Stomach (tissue), 8 donors: ENCODE measurements at regions not wholly inside any gene's neighbourhood (a gene's known extent, or its start where the extent isn't known, plus 50 kb on each side); places are given as distances from the start of the nearest gene placed in this dataset.
"Not testable (repeated sequence)": the region's sequence is repeated elsewhere in the genome, so short reads cannot be mapped to it uniquely, and the experiment has no call there.

Experiments
- DNase-seq, 2 donors: peaks; one replicate each; pipeline versions ENCODE4 v3.0.0 to v3.0.0-alpha.2; 2013 to 2019
- H3K27ac ChIP-seq, 5 donors: fragments of 200-600 bp in 4 of 5; sonication (generic) in 4 of 5; one replicate each; pipeline ENCODE4 v1.5.1; 2013 to 2019; ENCODE audit warnings: mild to moderate bottlenecking in 1 of 5, moderate library complexity in 1 of 5
- H3K27me3 ChIP-seq, 3 donors: fragments of 200-600 bp; sonication (generic); one replicate each; pipeline ENCODE4 v1.5.1; 2017 to 2019; ENCODE audit warnings: mixed run types in 1 of 3
- H3K36me3 ChIP-seq, 4 donors: fragments of 200-600 bp; sonication (generic); 1 replicate in 3 of 4; 2 replicates in 1 of 4; pipeline ENCODE4 v1.5.1; 2016 to 2019
- H3K4me1 ChIP-seq, 4 donors: fragments of 200-600 bp; sonication (generic); one replicate each; pipeline ENCODE4 v1.5.1; 2016 to 2019
- H3K4me3 ChIP-seq, 4 donors: fragments of 200-600 bp; sonication (generic) in 3 of 4; one replicate each; pipeline ENCODE4 v1.5.1; 2016 to 2019; ENCODE audit warnings: mild to moderate bottlenecking in 1 of 4
- H3K9me3 ChIP-seq, 4 donors: fragments of 200-600 bp; sonication (generic); one replicate each; pipeline ENCODE4 v1.5.1; 2016 to 2019
- CTCF ChIP-seq, 7 experiments: fragments of 450-650 bp in 4 of 7; fragments of 200-600 bp in 3 of 7; sonication (generic) in 3 of 7; IDR thresholded peaks; one replicate each; pipeline ENCODE4 v1.5.1; 2016 to 2019; ENCODE audit warnings: antibody characterized with exemption in 7 of 7, control low read depth in 2 of 7, mild to moderate bottlenecking in 1 of 7
- EP300 ChIP-seq: sonication (generic); formaldehyde crosslinking; IDR thresholded peaks from one replicate; pipeline ENCODE4 v1.6.1; 2017; ENCODE audit warnings: antibody characterized with exemption
- POLR2A ChIP-seq, 4 donors: fragments of 450-650 bp; IDR thresholded peaks; one replicate each; pipeline ENCODE4 v1.6.1; 2016; ENCODE audit warnings: antibody characterized with exemption in 4 of 4, control low read depth in 2 of 4, mild to moderate bottlenecking in 1 of 4, moderate library complexity in 1 of 4
- POLR2AphosphoS5 ChIP-seq, 3 donors: sonication (generic); formaldehyde crosslinking; IDR thresholded peaks; one replicate each; pipeline ENCODE4 v1.6.1; 2016; ENCODE audit warnings: antibody characterized with exemption in 3 of 3
- WGBS, 5 donors: extraction: QIAGEN DNeasy Blood & Tissue Kit in 3 of 5; methylation state at CpG; one replicate each; pipeline versions ENCODE4 v1.1.5 to v1.1.7; 2013 to 2018; 5-methylcytosine and 5-hydroxymethylcytosine counted together
- intact Hi-C: fragments of 100-400 bp; cut with DNase I; formaldehyde crosslinking; loops from one replicate; pipeline ENCODE4 v1.15.1; 2023; ENCODE audit warnings: low total_unique reads
- donor health status: healthy with polysubstance abuse.
- donor health status: Bipolar disorder and iron deficiency.
- donor health status: healthy.

- Histone ChIP-seq H3K36me3 (no peaks in the 10 kb centered on the region), H3K4me3 (no peak overlapping the region), H3K27ac (no peak overlapping the region), H3K27me3 (no peaks in the 10 kb centered on the region), H3K9me3 (no peaks in the 10 kb centered on the region), H3K4me1 (no peaks in the 10 kb centered on the region)
- intact Hi-C loops = no loop called here
- whole genome bisulfite sequencing, 5 donors = 69 to 87% (median 81%) methylated on average over 5 of the region's 5 CpGs
- DNase-seq = no peak
- no peak for TF ChIP-seq POLR2AphosphoS5 (IDR thresholded peaks at IDR 0.05)
- TF ChIP-seq CTCF (IDR thresholded peaks at IDR 0.05) = no peak
- TF ChIP-seq POLR2A (IDR thresholded peaks at IDR 0.05) = no peak
- TF ChIP-seq EP300 = no peak
Measured at GRCh38 chr9:115888131-115888530, 265.5 kb upstream of the PAPPA start.

- intact Hi-C loops = no loop called here
- no peak for DNase-seq
- WGBS, 5 donors = 12 to 31% (median 20%) methylated on average over 2 of the region's 2 CpGs
- Histone ChIP-seq H3K4me3 (no peak overlapping the region), H3K4me1 (no peaks in the 10 kb centered on the region), H3K36me3 (no peaks in the 10 kb centered on the region), H3K27me3 (no peaks in the 10 kb centered on the region), H3K27ac (no peak overlapping the region), H3K9me3 (no peaks in the 10 kb centered on the region)
- TF ChIP-seq CTCF (IDR thresholded peaks at IDR 0.05) (no peak), EP300 (no peak), POLR2A (IDR thresholded peaks at IDR 0.05) (no peak), POLR2AphosphoS5 (IDR thresholded peaks at IDR 0.05) (no peak)
Measured at GRCh38 chr9:115891929-115892328, 261.7 kb upstream of the PAPPA start.

- H3K9me3 ChIP-seq, H3K4me1 ChIP-seq, intact Hi-C loops, H3K4me3 ChIP-seq, H3K27ac ChIP-seq, H3K36me3 ChIP-seq, DNase-seq, H3K27me3 ChIP-seq: not testable (repeated sequence)
- 40 to 63% (median 47%) methylated on average over 2 of the region's 2 CpGs for WGBS, 5 donors
Measured at GRCh38 chr9:115898478-115898877, 255.1 kb upstream of the PAPPA start.

GRCh38 chr9:115900698-115901097 lies 252.9 kb upstream of the PAPPA start:
- H3K4me1 ChIP-seq = no peaks in the 10 kb centered on the region
- TF ChIP-seq EP300 (no peak), POLR2A (IDR thresholded peaks at IDR 0.05) (no peak), CTCF (IDR thresholded peaks at IDR 0.05) (no peak), POLR2AphosphoS5 (IDR thresholded peaks at IDR 0.05) (no peak)

GRCh38 chr9:115910959-115911358 lies 242.6 kb upstream of the PAPPA start:
- TF ChIP-seq POLR2AphosphoS5 (IDR thresholded peaks at IDR 0.05) = no peak

More at GRCh38 chr9:115900698-115901097, 252.9 kb upstream of the PAPPA start:
- DNase-seq = no peak
- Histone ChIP-seq H3K27me3 (no peaks in the 10 kb centered on the region), H3K9me3 (no peaks in the 10 kb centered on the region), H3K4me3 (no peak overlapping the region), H3K36me3 (no peaks in the 10 kb centered on the region), H3K27ac (no peak overlapping the region)
- intact Hi-C loops = no loop called here

More at GRCh38 chr9:115910959-115911358, 242.6 kb upstream of the PAPPA start:
- H3K27ac ChIP-seq = no peak overlapping the region
- peak in 1 of 2 donors; percentile 50 for DNase-seq
- H3K4me1 ChIP-seq = no peaks in the 10 kb centered on the region
- 38 to 89% (median 65%) methylated on average over 2 of the region's 2 CpGs for WGBS, 5 donors
- no peaks in the 10 kb centered on the region for H3K36me3 ChIP-seq
- intact Hi-C loops = no loop called here
- no peak overlapping the region for H3K4me3 ChIP-seq
- no peaks in the 10 kb centered on the region for H3K27me3 ChIP-seq
- no peaks in the 10 kb centered on the region for H3K9me3 ChIP-seq
